B cell (primary cell): ENCODE measurements at regions not wholly inside any gene's neighbourhood (a gene's known extent, or its start where the extent isn't known, plus 50 kb on each side); places are given as distances from the start of the nearest gene placed in this dataset.

Source experiments
- ATAC-seq: fragments of 200-7000 bp; cut with Tn5 transposase; one replicate; pipeline ENCODE4 v1.10.0; 2021; ENCODE audit warnings: low read depth, mild to moderate bottlenecking, moderate number of reproducible peaks, moderate library complexity
- CTCF ChIA-PET: fragments of 350-600 bp; sonication (Branson Sonifier 250); formaldehyde crosslinking; loops from one replicate; lab custom pipeline; 2021; ENCODE audit warnings: antibody characterized with exemption, inconsistent platforms; lab: Charles Lee
- POLR2A ChIA-PET: fragments of 350-600 bp; sonication (Branson Sonifier 250); formaldehyde crosslinking; loops from one replicate; lab custom pipeline; 2021; ENCODE audit warnings: antibody characterized with exemption; lab: Charles Lee
- DNase-seq: peaks from one replicate; pipeline ENCODE4 v3.0.0; 2013
- H2AFZ ChIP-seq: 2 replicates; pipeline ENCODE4 v1.6.1; 2012; ENCODE audit warnings: mild to moderate bottlenecking, low read depth, low read length; ENCODE audit not compliant: insufficient read depth, poor library complexity, severe bottlenecking
- H3K27ac ChIP-seq, 2 donors: 1 replicate in 1 of 2; 2 replicates in 1 of 2; pipeline ENCODE4 v1.5.1; 2012 to 2013; ENCODE audit warnings: low read length in 2 of 2, mild to moderate bottlenecking in 2 of 2, moderate library complexity in 1 of 2
- H3K27me3 ChIP-seq, 4 experiments: fragments of 200-600 bp in 1 of 4; sonication (generic) in 1 of 4; replicated peaks in 1 of 4; 1 replicate in 2 of 4; 2 replicates in 2 of 4; pipeline versions ENCODE4 v1.6.1 to v1.7.0; 2013 to 2016; ENCODE audit warnings: low read length in 3 of 4, mild to moderate bottlenecking in 2 of 4, mixed read lengths in 1 of 4, moderate library complexity in 1 of 4; ENCODE audit not compliant: insufficient read depth in 4 of 4, control insufficient read depth in 3 of 4; ENCODE audit errors: control extremely low read depth in 1 of 4
- H3K36me3 ChIP-seq, 2 experiments: replicated peaks in 1 of 2; 1 replicate in 1 of 2; 2 replicates in 1 of 2; pipeline versions ENCODE4 v1.6.1 to v1.7.1; 2013; ENCODE audit warnings: low read length in 1 of 2; ENCODE audit not compliant: insufficient read depth in 2 of 2, control insufficient read depth in 1 of 2; ENCODE audit errors: control extremely low read depth in 1 of 2, extremely low read depth in 1 of 2
- H3K4me1 ChIP-seq, 2 donors: fragments of 200-600 bp in 1 of 2; sonication (generic) in 1 of 2; 1 replicate in 1 of 2; 2 replicates in 1 of 2; pipeline versions ENCODE4 v1.5.1 to v1.6.1; 2013 to 2017; ENCODE audit warnings: low read length in 2 of 2; ENCODE audit not compliant: control insufficient read depth in 2 of 2, insufficient read depth in 2 of 2
- H3K4me2 ChIP-seq: replicated peaks from 2 replicates; pipeline ENCODE3; 2012; ENCODE audit warnings: mild to moderate bottlenecking, low read depth, low read length; ENCODE audit not compliant: poor library complexity, severe bottlenecking
- H3K4me3 ChIP-seq, 5 experiments: fragments of 200-600 bp in 1 of 5; sonication (generic) in 1 of 5; 1 replicate in 3 of 5; 2 replicates in 2 of 5; pipeline versions ENCODE4 v1.5.1 to v1.7.0; 2011 to 2016; ENCODE audit warnings: low read length in 4 of 5, mild to moderate bottlenecking in 4 of 5, low read depth in 2 of 5, control low read depth in 1 of 5, moderate library complexity in 1 of 5; ENCODE audit not compliant: insufficient read depth in 1 of 5; ENCODE audit errors: control extremely low read depth in 1 of 5, extremely low read depth in 1 of 5
- H3K79me2 ChIP-seq: fragments of 200-600 bp; sonication (generic); one replicate; pipeline ENCODE4 v1.6.0; 2016; ENCODE audit warnings: low read length; ENCODE audit not compliant: control insufficient read depth, insufficient read depth
- H3K9ac ChIP-seq: fragments of 200-600 bp; sonication (generic); 2 replicates; pipeline ENCODE4 v1.6.1; 2017; ENCODE audit warnings: mild to moderate bottlenecking, low read length, moderate library complexity
- H3K9me3 ChIP-seq, 3 donors: one replicate each; pipeline versions ENCODE4 v1.6.1 to v1.7.1; 2013; ENCODE audit warnings: low read length in 2 of 3; ENCODE audit not compliant: control insufficient read depth in 2 of 3, insufficient read depth in 1 of 3; ENCODE audit errors: control extremely low read depth in 1 of 3
- H4K20me1 ChIP-seq: 2 replicates; pipeline ENCODE4 v1.6.0; 2012; ENCODE audit warnings: mild to moderate bottlenecking, low read length; ENCODE audit not compliant: insufficient read depth, control insufficient read depth, poor library complexity, severe bottlenecking
- H3K27ac Mint-ChIP-seq: one replicate; pipeline ENCODE4 v1.8.0; 2021; ENCODE audit warnings: mixed read lengths
- H3K27me3 Mint-ChIP-seq: one replicate; pipeline ENCODE4 v1.8.0; 2021; ENCODE audit warnings: mixed read lengths
- H3K4me1 Mint-ChIP-seq: one replicate; pipeline ENCODE4 v1.8.0; 2021; ENCODE audit warnings: mixed read lengths
- H3K4me3 Mint-ChIP-seq: one replicate; pipeline ENCODE4 v1.8.0; 2021; ENCODE audit warnings: mixed read lengths
- H3K9me3 Mint-ChIP-seq: one replicate; pipeline ENCODE4 v1.8.0; 2022; ENCODE audit warnings: mixed read lengths; ENCODE audit not compliant: insufficient read depth
- CTCF ChIP-seq: fragments of 200-600 bp; IDR thresholded peaks from one replicate; pipeline ENCODE4 v1.8.0; 2022; ENCODE audit warnings: antibody characterized with exemption, mild to moderate bottlenecking
- EZH2 ChIP-seq: IDR thresholded peaks from 2 replicates; pipeline ENCODE4 v1.6.1; 2012; ENCODE audit warnings: borderline replicate concordance, low read depth, mild to moderate bottlenecking, moderate library complexity, low read length; ENCODE audit not compliant: insufficient read depth, poor library complexity, severe bottlenecking
- WGBS: methylation state at CpG from one replicate; pipeline ENCODE4 v1.1.5; 2013; ENCODE audit warnings: missing lambda C conversion rate; ENCODE audit not compliant: insufficient coverage; 5-methylcytosine and 5-hydroxymethylcytosine counted together
- intact Hi-C: fragments of 100-400 bp; cut with micrococcal nuclease; formaldehyde crosslinking; loops from one replicate; pipeline ENCODE4 v1.10.0; 2022

GRCh38 chr4:83686166-83686565 is 150.3 kb downstream of the GPAT3 start:
- POLR2A ChIA-PET, result no interaction called here
- Histone ChIP-seq H3K4me1 (no peaks in the 10 kb centered on the region), H3K4me2 (no peak overlapping the region), H3K36me3 (no peaks in the 10 kb centered on the region), H3K9me3 (no peaks in the 10 kb centered on the region), H3K4me3 (no peak overlapping the region), H3K27me3 (peaks cover 0 to 1% (median 0%) of the 10 kb centered on the region in 4 experiments), H2AFZ (no peak overlapping the region), H4K20me1 (no peaks in the 10 kb centered on the region), H3K9ac (no peak overlapping the region), H3K27ac (no peak overlapping the region), H3K79me2 (no peaks in the 10 kb centered on the region)
- no peak overlapping the region for H3K27ac Mint-ChIP-seq
- H3K9me3 Mint-ChIP-seq, result no peaks in the 10 kb centered on the region
- WGBS, result 78% methylated on average over 2 of the region's 2 CpGs
- CTCF ChIA-PET, result no interaction called here
- H3K27me3 Mint-ChIP-seq, result peaks cover 20% of the 10 kb centered on the region
- no peaks in the 10 kb centered on the region for H3K4me1 Mint-ChIP-seq
- H3K4me3 Mint-ChIP-seq, result no peak overlapping the region
- DNase-seq (no peak), ATAC-seq (no peak)
- no peak for TF ChIP-seq EZH2
- TF ChIP-seq CTCF, result no peak
- intact Hi-C loops, result no loop called here

- Histone ChIP-seq H4K20me1 (no peaks in the 10 kb centered on the region), H3K4me1 (no peaks in the 10 kb centered on the region), H3K4me2 (no peak overlapping the region), H3K27ac (no peak overlapping the region), H3K9me3 (no peaks in the 10 kb centered on the region), H3K79me2 (no peaks in the 10 kb centered on the region), H2AFZ (no peak overlapping the region), H3K27me3 (peaks cover 0 to 8% (median 1%) of the 10 kb centered on the region in 4 experiments), H3K4me3 (no peak overlapping the region), H3K9ac (no peak overlapping the region), H3K36me3 (no peaks in the 10 kb centered on the region)
- intact Hi-C loops, result no loop called here
- no peaks in the 10 kb centered on the region for H3K9me3 Mint-ChIP-seq
- H3K4me1 Mint-ChIP-seq, result no peaks in the 10 kb centered on the region
- POLR2A ChIA-PET, result no interaction called here
- H3K4me3 Mint-ChIP-seq, result no peak overlapping the region
- TF ChIP-seq CTCF, result no peak
- no peak for TF ChIP-seq EZH2
- CTCF ChIA-PET, result no interaction called here
- H3K27me3 Mint-ChIP-seq, result peaks cover 43% of the 10 kb centered on the region
- DNase-seq (no peak), ATAC-seq (no peak)
- no CpG with 5 or more reads among the region's 1 CpG for WGBS
- no peak overlapping the region for H3K27ac Mint-ChIP-seq
These were observed 143.8 kb downstream of the GPAT3 start for GRCh38 chr4:83679692-83680091.
